CD4-positive, alpha-beta memory T cell (primary cell): ENCODE measurements at regions not wholly inside any gene's neighbourhood (a gene's known extent, or its start where the extent isn't known, plus 50 kb on each side); places are given as distances from the start of the nearest gene placed in this dataset.

Experiments
- CTCF ChIA-PET: fragments of 350-600 bp; sonication (Branson Sonifier 250); formaldehyde crosslinking; loops from one replicate; lab custom pipeline; 2021; ENCODE audit warnings: inconsistent platforms; ENCODE audit not compliant: partially characterized antibody; lab: Charles Lee
- POLR2A ChIA-PET: fragments of 350-600 bp; sonication (Branson Sonifier 250); formaldehyde crosslinking; loops from one replicate; lab custom pipeline; 2021; ENCODE audit not compliant: partially characterized antibody; lab: Charles Lee
- DNase-seq, 5 donors: peaks; one replicate each; pipeline versions ENCODE4 v3.0.0 to v3.0.0-alpha.2; 2020 to 2022; ENCODE audit warnings: mixed read lengths in 1 of 5
- H3K27ac ChIP-seq: one replicate; pipeline ENCODE4 v1.7.0; 2013; ENCODE audit warnings: low read depth, low read length
- H3K27me3 ChIP-seq: 2 replicates; pipeline ENCODE4 v1.7.0; 2013; ENCODE audit warnings: mild to moderate bottlenecking, low read length, moderate library complexity; ENCODE audit not compliant: insufficient read depth
- H3K36me3 ChIP-seq: 2 replicates; pipeline ENCODE4 v1.7.0; 2013; ENCODE audit warnings: mild to moderate bottlenecking, low read length, moderate library complexity; ENCODE audit not compliant: insufficient read depth
- H3K4me1 ChIP-seq: 2 replicates; pipeline ENCODE4 v1.7.0; 2013; ENCODE audit warnings: mild to moderate bottlenecking, low read length, moderate library complexity; ENCODE audit not compliant: insufficient read depth
- H3K4me3 ChIP-seq, 2 donors: one replicate each; pipeline ENCODE4 v1.7.0; 2013; ENCODE audit warnings: low read length in 2 of 2, mild to moderate bottlenecking in 1 of 2
- H3K9me3 ChIP-seq, 2 donors: one replicate each; pipeline ENCODE4 v1.7.0; 2013; ENCODE audit warnings: low read length in 2 of 2, control low read depth in 1 of 2; ENCODE audit not compliant: control insufficient read depth in 1 of 2
- H3K27ac Mint-ChIP-seq, 7 donors: one replicate each; pipeline ENCODE4 v1.8.0; 2020 to 2021; ENCODE audit warnings: mixed read lengths in 7 of 7, mild to moderate bottlenecking in 6 of 7, inconsistent platforms in 3 of 7, moderate library complexity in 3 of 7
- H3K27me3 Mint-ChIP-seq, 2 donors: one replicate each; pipeline ENCODE4 v1.8.0; 2020 to 2021; ENCODE audit warnings: mixed read lengths in 2 of 2
- H3K36me3 Mint-ChIP-seq, 2 donors: one replicate each; pipeline ENCODE4 v1.8.0; 2020 to 2021; ENCODE audit warnings: mixed read lengths in 2 of 2, inconsistent platforms in 1 of 2, mild to moderate bottlenecking in 1 of 2
- H3K4me1 Mint-ChIP-seq, 4 donors: one replicate each; pipeline ENCODE4 v1.8.0; 2020 to 2021; ENCODE audit warnings: mixed read lengths in 4 of 4, mild to moderate bottlenecking in 1 of 4
- H3K4me3 Mint-ChIP-seq, 8 donors: one replicate each; pipeline ENCODE4 v1.8.0; 2020 to 2021; ENCODE audit warnings: mixed read lengths in 8 of 8, mild to moderate bottlenecking in 7 of 8, moderate library complexity in 6 of 8, inconsistent platforms in 3 of 8
- H3K9me3 Mint-ChIP-seq, 8 donors: one replicate each; pipeline ENCODE4 v1.8.0; 2020 to 2021; ENCODE audit warnings: mixed read lengths in 8 of 8, mild to moderate bottlenecking in 5 of 8, inconsistent platforms in 3 of 8, moderate library complexity in 1 of 8
- intact Hi-C: fragments of 100-400 bp; cut with micrococcal nuclease; formaldehyde crosslinking; loops from one replicate; pipeline ENCODE4 v1.15.1; 2023

DNA sequence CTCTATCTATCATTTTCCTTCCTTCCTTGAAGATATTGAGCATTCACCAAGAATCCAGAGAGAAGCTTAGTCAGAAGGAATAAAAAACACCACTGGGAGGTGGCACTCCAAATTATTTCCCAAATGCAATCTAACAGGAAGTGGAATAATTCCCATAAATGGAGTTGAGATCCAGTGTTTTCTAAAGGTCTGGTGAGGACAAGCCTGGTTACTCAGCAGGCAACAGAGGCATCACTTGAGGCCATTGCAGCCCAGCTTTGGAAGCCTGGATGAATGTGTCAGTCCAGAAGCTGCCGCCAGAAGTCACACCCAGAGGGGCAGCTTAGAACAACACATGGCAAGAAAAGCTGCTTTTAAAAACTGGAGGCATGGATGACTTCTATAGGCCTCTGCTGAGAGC, 288.9 kb upstream of the KLF6 start:
- no peaks in the 10 kb centered on the region for H3K9me3 Mint-ChIP-seq
- Histone ChIP-seq H3K36me3 (no peaks in the 10 kb centered on the region), H3K27ac (no peak overlapping the region), H3K4me1 (peaks cover 62% of the 10 kb centered on the region), H3K4me3 (no peak overlapping the region), H3K9me3 (no peaks in the 10 kb centered on the region), H3K27me3 (no peaks in the 10 kb centered on the region)
- H3K4me1 Mint-ChIP-seq = peaks cover 33 to 54% (median 43%) of the 10 kb centered on the region in 4 donors
- no peaks in the 10 kb centered on the region for H3K36me3 Mint-ChIP-seq
- DNase-seq = no peak
- peak overlapping the region in 6 of 8 donors; percentile 20 to 91 (median 86) for H3K4me3 Mint-ChIP-seq
- H3K27me3 Mint-ChIP-seq = peaks cover 0 to 2% of the 10 kb centered on the region in 2 donors
- intact Hi-C loops = loop anchor here (1.0 kb wide), 1 partner anchor 102 kb away; no protein-coding TSS in a partner anchor
- CTCF ChIA-PET = interaction anchor here (1.1 to 1.9 kb wide), 2 partner anchors 81 to 102 kb away, joined by 3 to 6 read pairs; no protein-coding TSS in a partner anchor
- POLR2A ChIA-PET = interaction anchor here (0.6 to 3.5 kb wide), 18 partner anchors 10 to 299 kb away, joined by 3 to 50 read pairs (median 4); partner anchors contain the start of gene KLF6
- H3K27ac Mint-ChIP-seq = peak overlapping the region; percentile 87 to 97 (median 93)

DNA sequence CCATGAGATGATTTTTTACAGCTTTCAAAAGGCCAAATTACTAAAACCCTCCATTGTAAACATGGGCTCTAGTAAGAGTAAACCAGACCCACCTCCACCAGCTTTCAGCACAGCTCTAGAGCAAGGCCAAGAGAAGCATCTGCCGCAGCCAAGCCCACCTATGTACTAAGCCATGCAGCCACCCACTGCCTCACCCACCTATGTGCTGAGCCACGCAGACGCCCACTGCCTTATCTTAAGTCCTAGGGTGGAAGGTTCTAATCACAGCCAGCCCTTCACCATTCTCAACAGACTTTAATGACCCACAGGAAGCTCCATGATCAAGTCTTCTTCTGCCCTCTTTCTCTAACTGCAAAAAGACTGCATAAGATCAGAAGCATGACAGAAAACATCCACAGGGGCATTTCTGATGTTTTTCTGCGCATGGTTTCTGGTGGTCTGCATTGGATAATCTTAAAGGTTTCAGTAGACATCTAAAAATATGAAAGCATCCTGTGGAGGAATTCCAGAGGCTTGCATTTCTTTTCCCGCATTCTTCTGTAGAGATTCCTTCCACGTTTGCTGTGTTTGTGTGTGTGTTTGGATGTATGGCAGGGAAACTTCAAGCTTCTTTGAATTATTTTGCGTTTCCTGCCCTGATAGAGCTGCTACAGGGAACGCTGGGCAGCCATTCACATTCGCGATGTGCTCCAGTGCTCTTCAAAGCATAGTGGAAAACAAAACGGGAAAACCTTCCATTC, 286.1 kb upstream of the KLF6 start:
- peaks cover 22 to 41% (median 32%) of the 10 kb centered on the region in 4 donors for H3K4me1 Mint-ChIP-seq
- no peak overlapping the region for H3K4me3 ChIP-seq
- peaks cover 0 to 2% of the 10 kb centered on the region in 2 donors for H3K27me3 Mint-ChIP-seq
- H3K4me1 ChIP-seq = peaks cover 54% of the 10 kb centered on the region
- H3K36me3 Mint-ChIP-seq = no peaks in the 10 kb centered on the region
- CTCF ChIA-PET = interaction anchor here (0.7 to 1.1 kb wide), 3 partner anchors 14 to 105 kb away, joined by 3 to 4 read pairs (median 3); no protein-coding TSS in a partner anchor
- no peaks in the 10 kb centered on the region for H3K9me3 ChIP-seq
- peak overlapping the region in 1 of 7 donors; percentile 32 for H3K27ac Mint-ChIP-seq
- intact Hi-C loops = no loop called here
- H3K4me3 Mint-ChIP-seq = peak overlapping the region in 1 of 8 donors; percentile 24
- no peaks in the 10 kb centered on the region for H3K27me3 ChIP-seq
- H3K36me3 ChIP-seq = no peaks in the 10 kb centered on the region
- no peak overlapping the region for H3K27ac ChIP-seq
- H3K9me3 Mint-ChIP-seq = no peaks in the 10 kb centered on the region
- no peak for DNase-seq
- POLR2A ChIA-PET = interaction anchor here (0.8 to 1.4 kb wide), 6 partner anchors 9 to 286 kb away, joined by 3 to 6 read pairs (median 4); partner anchors contain the start of gene KLF6

DNA sequence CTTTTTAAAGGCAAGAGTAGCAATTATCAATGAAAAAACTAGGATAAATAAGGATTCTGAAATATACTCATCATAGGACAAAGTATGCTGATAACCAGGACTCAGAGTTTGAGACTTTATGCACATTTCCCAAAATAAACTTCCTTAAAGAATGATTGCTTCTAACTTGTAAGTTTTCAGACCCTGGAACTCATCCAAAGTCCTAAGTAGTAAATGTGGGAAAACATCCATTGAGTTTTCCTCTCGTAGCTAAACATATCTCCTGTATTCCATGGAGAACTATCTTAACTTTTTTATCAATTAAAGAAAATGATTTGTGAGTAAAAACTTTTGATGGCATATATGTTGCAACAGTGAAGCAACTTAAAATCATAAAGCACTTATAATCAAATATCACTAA, 285.2 kb upstream of the KLF6 start:
- Mint-ChIP-seq H3K27me3 (peaks cover 0 to 2% of the 10 kb centered on the region in 2 donors), H3K27ac (no peak overlapping the region), H3K36me3 (no peaks in the 10 kb centered on the region), H3K4me1 (peaks cover 15 to 33% (median 24%) of the 10 kb centered on the region in 4 donors), H3K9me3 (no peaks in the 10 kb centered on the region), H3K4me3 (no peak overlapping the region)
- H3K9me3 ChIP-seq = no peaks in the 10 kb centered on the region
- no peak overlapping the region for H3K27ac ChIP-seq
- intact Hi-C loops = no loop called here
- ChIA-PET POLR2A (interaction anchor here (1.1 to 1.3 kb wide), 3 partner anchors 10 to 12 kb away, joined by 3 to 6 read pairs (median 5); no protein-coding TSS in a partner anchor), CTCF (no interaction called here)
- H3K27me3 ChIP-seq = no peaks in the 10 kb centered on the region
- DNase-seq = no peak
- peaks cover 45% of the 10 kb centered on the region for H3K4me1 ChIP-seq
- no peaks in the 10 kb centered on the region for H3K36me3 ChIP-seq
- no peak overlapping the region for H3K4me3 ChIP-seq

DNA sequence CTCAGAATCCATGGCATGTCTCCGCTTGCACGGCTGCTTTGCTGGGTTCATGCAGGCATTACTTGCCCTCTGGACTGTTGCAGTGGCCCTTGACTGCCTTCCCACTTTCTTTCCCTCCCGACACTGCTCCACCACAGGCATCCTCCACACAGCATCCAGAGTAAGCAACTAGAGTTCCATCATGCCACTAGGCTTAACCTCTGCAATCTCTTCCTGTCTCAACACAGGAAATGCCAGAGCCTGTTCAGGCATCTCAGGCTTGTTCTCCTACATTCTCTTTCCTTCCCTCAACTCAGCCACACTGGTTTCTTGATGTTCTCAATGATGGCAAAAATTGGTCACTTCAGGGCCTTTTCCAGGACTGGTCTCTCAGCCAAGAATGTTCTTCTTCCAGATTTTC, 284.5 kb upstream of the KLF6 start:
- Mint-ChIP-seq H3K36me3 (no peaks in the 10 kb centered on the region), H3K9me3 (no peaks in the 10 kb centered on the region), H3K4me1 (peaks cover 8 to 26% (median 17%) of the 10 kb centered on the region in 4 donors), H3K27me3 (peaks cover 0 to 2% of the 10 kb centered on the region in 2 donors), H3K27ac (no peak overlapping the region), H3K4me3 (no peak overlapping the region)
- ChIA-PET CTCF (no interaction called here), POLR2A (interaction anchor here (1.2 to 1.3 kb wide), 2 partner anchors 11 to 284 kb away, joined by 3 to 5 read pairs; no protein-coding TSS in a partner anchor)
- Histone ChIP-seq H3K27me3 (no peaks in the 10 kb centered on the region), H3K36me3 (no peaks in the 10 kb centered on the region), H3K4me3 (no peak overlapping the region), H3K27ac (no peak overlapping the region), H3K4me1 (peaks cover 38% of the 10 kb centered on the region), H3K9me3 (no peaks in the 10 kb centered on the region)
- no peak for DNase-seq
- intact Hi-C loops = no loop called here

DNA sequence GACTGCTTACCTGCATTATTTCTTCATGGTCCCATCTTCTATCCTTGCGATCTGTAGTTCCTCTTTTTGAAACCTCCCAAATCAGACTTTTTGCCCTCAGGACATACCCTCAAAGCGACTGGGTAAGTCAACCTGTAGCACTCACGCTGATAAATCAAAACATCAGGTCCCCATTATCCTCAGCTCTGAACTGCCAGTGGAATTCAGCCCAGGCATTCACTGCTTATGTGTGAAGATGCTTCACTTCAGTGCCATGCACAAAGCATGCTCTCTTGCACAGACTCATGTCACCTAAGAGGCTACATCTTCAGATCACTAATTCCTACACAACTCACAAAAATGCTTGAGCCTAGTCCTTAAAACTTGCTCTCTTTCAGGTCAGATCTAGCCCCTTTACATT, 283.6 kb upstream of the KLF6 start:
- POLR2A ChIA-PET = interaction anchor here (1.2 to 1.3 kb wide), 2 partner anchors 283 to 285 kb away, joined by 3 to 4 read pairs; no protein-coding TSS in a partner anchor
- no peaks in the 10 kb centered on the region for H3K27me3 ChIP-seq
- Mint-ChIP-seq H3K36me3 (no peaks in the 10 kb centered on the region), H3K27me3 (peaks cover 0 to 2% of the 10 kb centered on the region in 2 donors), H3K4me1 (peaks cover under 1 to 18% (median 9%) of the 10 kb centered on the region in 4 donors), H3K4me3 (no peak overlapping the region), H3K9me3 (no peaks in the 10 kb centered on the region), H3K27ac (no peak overlapping the region)
- H3K4me1 ChIP-seq = peaks cover 29% of the 10 kb centered on the region
- H3K27ac ChIP-seq = no peak overlapping the region
- no peaks in the 10 kb centered on the region for H3K36me3 ChIP-seq
- CTCF ChIA-PET = no interaction called here
- DNase-seq = no peak
- H3K4me3 ChIP-seq = no peak overlapping the region
- intact Hi-C loops = no loop called here
- H3K9me3 ChIP-seq = no peaks in the 10 kb centered on the region

DNA sequence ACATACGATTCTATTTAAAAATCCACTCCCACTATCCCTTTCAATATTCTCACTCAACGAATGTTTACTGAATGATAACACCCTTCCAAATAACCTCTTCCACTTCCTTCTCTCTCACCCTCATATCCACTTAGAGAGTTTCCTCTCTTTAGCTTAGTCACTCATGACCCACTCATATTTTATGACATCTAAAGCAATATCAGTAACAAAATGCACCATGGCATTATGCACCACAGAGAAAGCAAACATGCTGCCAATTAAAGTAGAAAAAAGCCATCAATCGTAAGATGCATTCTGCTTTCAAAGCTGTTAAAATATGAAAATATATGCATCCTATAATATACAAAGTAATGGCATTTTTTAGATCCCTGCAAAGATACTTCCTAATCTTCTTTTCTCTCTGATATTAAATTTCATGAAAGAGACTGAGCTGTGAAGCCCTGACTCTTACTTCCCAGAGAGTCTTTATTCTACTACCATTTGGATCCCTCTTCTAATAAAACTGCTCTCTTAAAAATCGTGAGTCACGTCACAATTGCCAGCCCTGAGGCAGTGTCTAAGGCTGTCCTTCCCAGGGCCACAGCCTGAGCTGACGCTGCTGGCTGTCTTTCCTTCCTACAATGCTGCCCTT, 283.0 kb upstream of the KLF6 start:
- Mint-ChIP-seq H3K4me3 (no peak overlapping the region), H3K36me3 (no peaks in the 10 kb centered on the region), H3K9me3 (no peaks in the 10 kb centered on the region), H3K27me3 (peaks cover 0 to 2% of the 10 kb centered on the region in 2 donors), H3K27ac (no peak overlapping the region), H3K4me1 (peaks cover 0 to 12% (median 5%) of the 10 kb centered on the region in 4 donors)
- ChIA-PET POLR2A (interaction anchor here (1.2 to 1.3 kb wide), 2 partner anchors 282 to 285 kb away, joined by 3 to 4 read pairs; no protein-coding TSS in a partner anchor), CTCF (no interaction called here)
- Histone ChIP-seq H3K4me3 (no peak overlapping the region), H3K27me3 (no peaks in the 10 kb centered on the region), H3K4me1 (peaks cover 25% of the 10 kb centered on the region), H3K36me3 (no peaks in the 10 kb centered on the region), H3K27ac (no peak overlapping the region), H3K9me3 (no peaks in the 10 kb centered on the region)
- no peak for DNase-seq
- intact Hi-C loops = no loop called here

DNA sequence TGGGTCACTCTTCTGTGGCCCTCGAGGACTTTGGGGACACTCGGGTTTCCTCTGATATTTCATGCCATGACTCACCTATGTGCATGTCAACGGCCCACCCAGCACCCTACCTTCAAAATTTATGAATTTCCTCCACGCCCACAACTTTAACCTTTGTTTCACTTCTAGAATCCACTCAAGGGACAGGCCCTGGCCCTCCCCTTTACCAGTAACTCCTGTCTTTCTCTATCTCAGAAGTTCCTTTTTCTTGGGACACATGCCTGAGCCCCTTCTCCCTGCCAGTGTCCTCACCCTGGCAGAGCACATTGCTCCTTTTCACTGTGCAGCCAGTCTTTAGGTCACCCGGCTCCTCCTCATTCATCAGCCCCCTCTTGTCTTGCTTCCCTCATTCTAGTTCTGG, 282.5 kb upstream of the KLF6 start:
- no peak overlapping the region for H3K27ac Mint-ChIP-seq
- H3K9me3 ChIP-seq = no peaks in the 10 kb centered on the region
- H3K36me3 ChIP-seq = no peaks in the 10 kb centered on the region
- H3K4me3 Mint-ChIP-seq = no peak overlapping the region
- H3K27me3 ChIP-seq = no peaks in the 10 kb centered on the region
- CTCF ChIA-PET = no interaction called here
- no peak overlapping the region for H3K4me3 ChIP-seq
- no peaks in the 10 kb centered on the region for H3K9me3 Mint-ChIP-seq
- H3K27me3 Mint-ChIP-seq = no peaks in the 10 kb centered on the region
- H3K27ac ChIP-seq = no peak overlapping the region
- H3K4me1 ChIP-seq = peaks cover 25% of the 10 kb centered on the region
- no peak for DNase-seq
- H3K4me1 Mint-ChIP-seq = peaks cover 0 to 8% (median 3%) of the 10 kb centered on the region in 4 donors
- POLR2A ChIA-PET = interaction anchor here (1.3 kb wide), 1 partner anchor 284 kb away, joined by 4 read pairs; no protein-coding TSS in a partner anchor
- no peaks in the 10 kb centered on the region for H3K36me3 Mint-ChIP-seq
- intact Hi-C loops = no loop called here
